Mesothelial cell of epicardium (in vitro differentiated cells): ENCODE measurements at regions not wholly inside any gene's neighbourhood (a gene's known extent, or its start where the extent isn't known, plus 50 kb on each side); places are given as distances from the start of the nearest gene placed in this dataset.

Experiments
- DNase-seq, 2 experiments: peaks; one replicate each; pipeline ENCODE4 v3.0.0; 2021; ENCODE audit warnings: low spot score in 2 of 2; ENCODE audit not compliant: unreplicated experiment in 2 of 2
- H3K27ac Mint-ChIP-seq: 2 replicates; pipeline ENCODE4 v1.8.0; 2021; ENCODE audit warnings: mixed read lengths
- H3K27me3 Mint-ChIP-seq: 2 replicates; pipeline ENCODE4 v1.8.0; 2021; ENCODE audit warnings: low read depth, mixed read lengths
- H3K36me3 Mint-ChIP-seq: 2 replicates; pipeline ENCODE4 v1.8.0; 2021; ENCODE audit warnings: mixed read lengths
- H3K4me1 Mint-ChIP-seq: 2 replicates; pipeline ENCODE4 v1.8.0; 2021; ENCODE audit warnings: mixed read lengths
- H3K4me3 Mint-ChIP-seq: 2 replicates; pipeline ENCODE4 v1.8.0; 2021; ENCODE audit warnings: mild to moderate bottlenecking, moderate library complexity, mixed read lengths
- H3K9me3 Mint-ChIP-seq: 2 replicates; pipeline ENCODE4 v1.8.0; 2021; ENCODE audit warnings: mixed read lengths
- CTCF ChIP-seq: fragments of 200-600 bp; sonication (generic); IDR thresholded peaks from one replicate; pipeline ENCODE4 v1.5.0; 2021; ENCODE audit warnings: antibody characterized with exemption; ENCODE audit not compliant: unreplicated experiment

- no peak for DNase-seq
- Mint-ChIP-seq H3K36me3 (no peaks in the 10 kb centered on the region), H3K27me3 (peaks cover 2% of the 10 kb centered on the region), H3K4me1 (peaks cover 19% of the 10 kb centered on the region), H3K9me3 (no peaks in the 10 kb centered on the region), H3K4me3 (no peak overlapping the region), H3K27ac (no peak overlapping the region)
- no peak for TF ChIP-seq CTCF
Observed at GRCh38 chr2:134770702-134771101, 51.9 kb upstream of the TMEM163 start.

- no peaks in the 10 kb centered on the region for H3K9me3 Mint-ChIP-seq
- DNase-seq, result no peak
- no peak for TF ChIP-seq CTCF
- no peak overlapping the region for H3K27ac Mint-ChIP-seq
- H3K4me3 Mint-ChIP-seq, result no peak overlapping the region
- H3K27me3 Mint-ChIP-seq, result peaks cover 2% of the 10 kb centered on the region
- no peaks in the 10 kb centered on the region for H3K36me3 Mint-ChIP-seq
- peaks cover 19% of the 10 kb centered on the region for H3K4me1 Mint-ChIP-seq
Observed at GRCh38 chr2:134771313-134771801, 52.6 kb upstream of the TMEM163 start.

GRCh38 chr2:134772493-134773169 is 53.8 kb upstream of the TMEM163 start:
- Mint-ChIP-seq H3K27ac (peak overlapping the region; percentile 81), H3K4me3 (no peak overlapping the region), H3K27me3 (peaks cover 2% of the 10 kb centered on the region), H3K36me3 (no peaks in the 10 kb centered on the region), H3K4me1 (peaks cover 19% of the 10 kb centered on the region), H3K9me3 (no peaks in the 10 kb centered on the region)
- no peak for DNase-seq
- no peak for TF ChIP-seq CTCF

- Mint-ChIP-seq H3K4me3 (no peak overlapping the region), H3K9me3 (no peaks in the 10 kb centered on the region)
Observed at GRCh38 chr2:134773335-134773734, 54.5 kb upstream of the TMEM163 start.

GRCh38 chr2:134773759-134774742 is 55.3 kb upstream of the TMEM163 start:
- no peak for DNase-seq
- Mint-ChIP-seq H3K9me3 (no peaks in the 10 kb centered on the region), H3K27ac (no peak overlapping the region)

More at GRCh38 chr2:134773335-134773734, 54.5 kb upstream of the TMEM163 start:
- Mint-ChIP-seq H3K27me3 (peaks cover 2% of the 10 kb centered on the region), H3K27ac (no peak overlapping the region), H3K36me3 (no peaks in the 10 kb centered on the region), H3K4me1 (peaks cover 22% of the 10 kb centered on the region)
- DNase-seq, result no peak
- no peak for TF ChIP-seq CTCF

More at GRCh38 chr2:134773759-134774742, 55.3 kb upstream of the TMEM163 start:
- TF ChIP-seq CTCF, result no peak
- Mint-ChIP-seq H3K27me3 (peaks cover 2% of the 10 kb centered on the region), H3K36me3 (no peaks in the 10 kb centered on the region), H3K4me3 (no peak overlapping the region), H3K4me1 (peaks cover 22% of the 10 kb centered on the region)
